Prostate gland (tissue), 2 donors: ENCODE measurements at regions not wholly inside any gene's neighbourhood (a gene's known extent, or its start where the extent isn't known, plus 50 kb on each side); places are given as distances from the start of the nearest gene placed in this dataset.

Source experiments
- CTCF ChIP-seq, 4 experiments: fragments of 200-600 bp in 2 of 4; fragments of 450-650 bp in 2 of 4; sonication (generic) in 2 of 4; IDR thresholded peaks; 1 replicate in 3 of 4; 2 replicates in 1 of 4; pipeline ENCODE4 v1.5.1; 2016 to 2019; ENCODE audit warnings: antibody characterized with exemption in 4 of 4, mild to moderate bottlenecking in 2 of 4, moderate library complexity in 2 of 4
- POLR2A ChIP-seq: fragments of 450-650 bp; IDR thresholded peaks from one replicate; pipeline ENCODE4 v1.6.1; 2016; ENCODE audit warnings: antibody characterized with exemption, mild to moderate bottlenecking
- POLR2AphosphoS5 ChIP-seq: sonication (generic); formaldehyde crosslinking; IDR thresholded peaks from one replicate; pipeline ENCODE4 v1.6.1; 2017; ENCODE audit warnings: antibody characterized with exemption

- TF ChIP-seq CTCF (IDR thresholded peaks at IDR 0.05) (no peak), POLR2A (no peak), POLR2AphosphoS5 (no peak)
Observed at GRCh38 chr5:20351849-20352248, 363.8 kb upstream of the CDH18 start.
